Lower lobe of right lung (tissue), 2 donors: ENCODE measurements at regions not wholly inside any gene's neighbourhood (a gene's known extent, or its start where the extent isn't known, plus 50 kb on each side); places are given as distances from the start of the nearest gene placed in this dataset.

Experiments used
- ATAC-seq, 2 donors: fragments of 200-7000 bp; cut with Tn5 transposase; one replicate each; pipeline ENCODE4 v1.9.1; 2020 to 2022; ENCODE audit warnings: mild to moderate bottlenecking in 2 of 2, moderate library complexity in 2 of 2
- DNase-seq: peaks from one replicate; pipeline ENCODE4 v3.0.0-alpha.2; 2020
- H3K27ac ChIP-seq: fragments of 200-600 bp; one replicate; pipeline ENCODE4 v1.8.0; 2022
- H3K27me3 ChIP-seq: fragments of 200-600 bp; one replicate; pipeline ENCODE4 v1.8.0; 2022; ENCODE audit warnings: low read depth
- H3K36me3 ChIP-seq: fragments of 200-600 bp; one replicate; pipeline ENCODE4 v1.8.0; 2022; ENCODE audit warnings: mild to moderate bottlenecking
- H3K4me1 ChIP-seq: fragments of 200-600 bp; one replicate; pipeline ENCODE4 v1.8.0; 2022
- H3K4me3 ChIP-seq: fragments of 200-600 bp; one replicate; pipeline ENCODE4 v1.8.0; 2022; ENCODE audit warnings: mild to moderate bottlenecking
- H3K9me3 ChIP-seq: fragments of 200-600 bp; one replicate; pipeline ENCODE4 v1.8.0; 2022
- intact Hi-C: fragments of 100-400 bp; cut with DNase I; formaldehyde crosslinking; loops from one replicate; pipeline ENCODE4 v1.11.0; 2022
- TF ChIP-seq, protein P1 (sequence below): fragments of 200-600 bp; IDR thresholded peaks from one replicate; pipeline ENCODE4 v1.8.0; 2022; ENCODE audit warnings: antibody characterized with exemption, mild to moderate bottlenecking
- donor health status: DM: no; HTN: yes; CAD: no; lungs with severe emphysema.

DNA sequence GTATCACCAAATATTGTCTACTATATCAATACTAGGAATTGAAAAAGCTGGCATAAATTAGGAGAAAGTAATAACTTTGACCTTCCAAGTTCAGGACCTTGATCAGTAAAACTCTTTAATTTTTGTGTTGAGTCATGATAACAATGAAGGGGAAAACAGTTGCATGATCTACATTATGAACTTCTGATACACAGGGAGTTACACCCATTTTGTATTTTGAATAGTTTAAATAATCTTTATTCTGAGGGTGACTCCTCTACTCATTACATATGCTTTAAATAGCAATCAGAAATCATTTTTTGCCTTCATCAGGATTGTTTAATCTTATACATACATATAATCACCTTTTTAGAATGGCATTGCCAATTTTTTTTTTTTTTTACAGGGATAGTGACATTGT lies 492.5 kb downstream of the NAV3 start:
- ATAC-seq (no peak), DNase-seq (no peak)
- Histone ChIP-seq H3K4me3 (no peak overlapping the region), H3K4me1 (no peaks in the 10 kb centered on the region), H3K27ac (no peak overlapping the region), H3K9me3 (no peaks in the 10 kb centered on the region), H3K27me3 (no peaks in the 10 kb centered on the region), H3K36me3 (no peaks in the 10 kb centered on the region)
- intact Hi-C loops = no loop called here
- TF ChIP-seq, protein P1, sequence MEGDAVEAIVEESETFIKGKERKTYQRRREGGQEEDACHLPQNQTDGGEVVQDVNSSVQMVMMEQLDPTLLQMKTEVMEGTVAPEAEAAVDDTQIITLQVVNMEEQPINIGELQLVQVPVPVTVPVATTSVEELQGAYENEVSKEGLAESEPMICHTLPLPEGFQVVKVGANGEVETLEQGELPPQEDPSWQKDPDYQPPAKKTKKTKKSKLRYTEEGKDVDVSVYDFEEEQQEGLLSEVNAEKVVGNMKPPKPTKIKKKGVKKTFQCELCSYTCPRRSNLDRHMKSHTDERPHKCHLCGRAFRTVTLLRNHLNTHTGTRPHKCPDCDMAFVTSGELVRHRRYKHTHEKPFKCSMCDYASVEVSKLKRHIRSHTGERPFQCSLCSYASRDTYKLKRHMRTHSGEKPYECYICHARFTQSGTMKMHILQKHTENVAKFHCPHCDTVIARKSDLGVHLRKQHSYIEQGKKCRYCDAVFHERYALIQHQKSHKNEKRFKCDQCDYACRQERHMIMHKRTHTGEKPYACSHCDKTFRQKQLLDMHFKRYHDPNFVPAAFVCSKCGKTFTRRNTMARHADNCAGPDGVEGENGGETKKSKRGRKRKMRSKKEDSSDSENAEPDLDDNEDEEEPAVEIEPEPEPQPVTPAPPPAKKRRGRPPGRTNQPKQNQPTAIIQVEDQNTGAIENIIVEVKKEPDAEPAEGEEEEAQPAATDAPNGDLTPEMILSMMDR = no peak

DNA sequence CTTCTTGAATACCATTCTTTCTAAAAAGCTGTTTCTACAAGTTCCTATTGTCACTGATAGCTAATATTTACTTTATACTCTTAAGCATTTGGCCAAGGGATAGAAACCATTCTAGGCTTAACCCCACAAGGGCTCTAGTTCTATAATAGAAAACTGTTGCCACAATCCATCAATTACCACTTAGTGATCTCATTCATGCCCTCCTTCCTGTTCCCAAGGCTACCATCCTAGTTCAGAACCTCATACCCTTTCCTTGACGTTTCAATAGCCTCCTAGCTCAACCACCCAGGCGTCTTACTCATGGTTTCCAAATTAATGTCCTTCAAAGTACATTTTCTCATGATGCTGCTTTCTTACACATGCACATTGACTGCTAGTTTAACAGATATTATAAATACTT lies 493.5 kb downstream of the NAV3 start:
- Histone ChIP-seq H3K4me1 (no peaks in the 10 kb centered on the region), H3K4me3 (no peak overlapping the region), H3K27ac (no peak overlapping the region), H3K36me3 (no peaks in the 10 kb centered on the region), H3K27me3 (no peaks in the 10 kb centered on the region), H3K9me3 (no peaks in the 10 kb centered on the region)
- TF ChIP-seq, protein P1 = no peak
- DNase-seq (no peak), ATAC-seq (no peak)
- intact Hi-C loops = no loop called here

DNA sequence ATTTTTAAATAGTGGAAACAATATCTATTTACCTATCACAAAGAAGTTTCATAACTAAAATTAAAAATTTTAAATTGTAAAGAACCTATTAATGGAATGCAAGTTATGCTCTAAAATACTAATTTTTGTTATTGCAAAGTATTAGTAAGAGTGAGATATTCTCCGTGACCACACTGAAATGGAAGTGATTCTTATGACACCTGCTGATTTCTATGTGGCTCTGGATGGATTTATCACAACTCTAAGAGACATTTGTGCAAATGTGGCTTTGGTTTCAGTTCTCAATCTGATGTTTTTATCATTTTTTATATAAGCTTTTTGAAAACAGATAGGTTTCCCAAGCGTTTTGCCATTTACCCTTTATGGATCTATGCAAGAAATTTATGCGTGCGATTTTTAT lies 497.8 kb downstream of the NAV3 start:
- TF ChIP-seq, protein P1 = no peak
- Histone ChIP-seq H3K36me3 (no peaks in the 10 kb centered on the region), H3K27me3 (no peaks in the 10 kb centered on the region), H3K9me3 (no peaks in the 10 kb centered on the region), H3K4me3 (no peak overlapping the region), H3K27ac (no peak overlapping the region), H3K4me1 (no peaks in the 10 kb centered on the region)
- no peak for ATAC-seq
- intact Hi-C loops = no loop called here
- no peak for DNase-seq

DNA sequence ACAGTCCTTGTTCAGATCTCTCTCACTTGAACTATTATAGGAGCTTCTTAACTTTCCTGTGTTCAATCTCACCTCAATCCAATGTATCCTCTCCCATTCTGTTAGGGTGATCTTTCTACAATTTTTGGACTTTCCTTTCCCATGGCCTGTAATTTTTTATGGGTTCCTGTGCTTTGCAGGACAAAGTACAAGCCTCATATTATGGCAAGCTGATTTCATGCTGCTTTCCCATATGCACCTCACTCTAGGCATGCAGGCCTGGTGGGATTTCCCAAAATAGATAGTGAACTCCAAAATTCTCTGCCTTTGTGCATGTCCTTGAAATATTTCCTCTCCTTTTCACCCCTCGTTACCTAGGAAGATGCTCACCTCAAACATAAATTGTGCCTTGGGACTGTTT lies 499.4 kb downstream of the NAV3 start:
- TF ChIP-seq, protein P1 = no peak
- H3K27ac ChIP-seq = no peak overlapping the region
- DNase-seq (no peak), ATAC-seq (no peak)
- no peak overlapping the region for H3K4me3 ChIP-seq
- no peaks in the 10 kb centered on the region for H3K36me3 ChIP-seq
- H3K4me1 ChIP-seq = no peaks in the 10 kb centered on the region
- intact Hi-C loops = no loop called here
- H3K27me3 ChIP-seq = no peaks in the 10 kb centered on the region
- H3K9me3 ChIP-seq = no peaks in the 10 kb centered on the region

DNA sequence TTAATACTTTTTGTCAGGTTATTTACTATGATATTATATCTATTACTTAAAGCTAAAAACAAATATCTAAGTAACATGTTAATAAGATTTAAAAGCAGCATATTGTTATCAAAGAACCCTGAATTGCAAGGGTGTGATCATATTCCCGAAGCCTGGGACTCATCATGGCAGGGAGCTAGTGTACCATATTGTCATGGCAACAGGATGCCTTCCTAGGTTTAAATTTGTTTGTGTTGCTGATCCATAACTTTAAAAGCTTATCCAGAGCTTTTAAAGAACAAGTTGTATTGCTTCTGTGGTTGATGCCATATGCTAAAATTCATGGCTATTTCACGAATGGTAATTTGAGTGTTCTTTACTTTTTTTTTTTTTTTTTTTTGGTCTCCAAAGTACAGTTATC lies 500.5 kb downstream of the NAV3 start:
- Histone ChIP-seq H3K27me3 (no peaks in the 10 kb centered on the region), H3K27ac (no peak overlapping the region), H3K9me3 (no peaks in the 10 kb centered on the region), H3K36me3 (no peaks in the 10 kb centered on the region), H3K4me1 (no peaks in the 10 kb centered on the region), H3K4me3 (no peak overlapping the region)
- TF ChIP-seq, protein P1 = no peak
- no peak for DNase-seq
- ATAC-seq = no peak
- intact Hi-C loops = no loop called here

DNA sequence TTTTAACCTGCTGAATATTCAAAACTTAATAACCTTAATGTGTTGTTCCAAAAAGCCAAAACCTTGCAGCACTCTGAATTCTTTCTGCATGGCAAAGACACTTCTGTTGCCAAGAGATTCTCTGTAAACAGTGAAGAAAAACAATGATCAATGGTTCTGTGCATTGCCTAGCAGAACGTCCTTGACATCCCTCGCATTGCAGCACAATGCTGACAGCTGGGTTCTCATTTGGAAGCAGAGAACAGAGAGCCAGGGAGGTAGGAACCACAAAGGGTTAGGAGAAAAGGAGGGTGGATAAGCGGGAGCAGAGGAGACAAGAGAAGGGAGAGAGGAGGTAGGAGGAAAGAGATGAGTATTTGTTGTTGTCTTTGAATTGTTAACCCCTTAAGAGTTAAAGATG lies 501.1 kb downstream of the NAV3 start:
- DNase-seq (no peak), ATAC-seq (no peak)
- Histone ChIP-seq H3K9me3 (no peaks in the 10 kb centered on the region), H3K27me3 (no peaks in the 10 kb centered on the region), H3K4me1 (no peaks in the 10 kb centered on the region), H3K27ac (no peak overlapping the region), H3K36me3 (no peaks in the 10 kb centered on the region), H3K4me3 (no peak overlapping the region)
- intact Hi-C loops = no loop called here
- TF ChIP-seq, protein P1 = no peak
